SK-N-MC (cell line): ENCODE measurements at regions not wholly inside any gene's neighbourhood (a gene's known extent, or its start where the extent isn't known, plus 50 kb on each side); places are given as distances from the start of the nearest gene placed in this dataset.

Experiments
- EZH2 ChIP-seq: fragments of 200-600 bp; sonication (generic); IDR thresholded peaks from one replicate; pipeline ENCODE4 v1.6.1; 2017; ENCODE audit warnings: antibody characterized with exemption
- POLR2AphosphoS5 ChIP-seq: IDR thresholded peaks from 2 replicates; pipeline ENCODE4 v1.6.1; 2012; ENCODE audit warnings: mild to moderate bottlenecking, low read depth, low read length, borderline replicate concordance

DNA sequence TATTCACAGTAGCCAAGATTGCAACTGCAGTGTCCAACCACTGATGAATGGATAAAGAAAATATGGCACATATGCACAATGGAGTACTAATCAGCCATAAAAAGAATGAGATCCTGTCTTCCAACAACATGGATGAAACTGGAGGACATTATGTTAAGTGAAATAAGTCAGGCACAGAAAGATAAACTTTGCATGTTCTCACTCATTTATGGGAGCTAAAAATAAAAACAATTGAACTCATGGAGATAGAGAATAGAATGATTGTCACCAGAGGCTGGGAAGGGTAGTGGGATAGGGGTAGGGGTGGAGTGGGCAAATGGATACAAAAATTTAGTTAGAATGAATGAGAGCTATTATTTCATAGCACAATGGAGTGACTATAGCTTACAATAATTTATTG lies 305.5 kb upstream of the ETAA1 start:
- TF ChIP-seq POLR2AphosphoS5: no peak
- TF ChIP-seq EZH2: no peak
